GM19468 (cell line): ENCODE measurements at regions not wholly inside any gene's neighbourhood (a gene's known extent, or its start where the extent isn't known, plus 50 kb on each side); places are given as distances from the start of the nearest gene placed in this dataset.
"Not testable (repeated sequence)": the region's sequence is repeated elsewhere in the genome, so short reads cannot be mapped to it uniquely, and the experiment has no call there.

Source experiments
- ATAC-seq: cut with Tn5 transposase; IDR thresholded peaks from one replicate; pipeline ENCODE4 v1.9.1; 2021; ENCODE audit warnings: mild to moderate bottlenecking, moderate library complexity, moderate number of reproducible peaks; ENCODE audit not compliant: unreplicated experiment; ENCODE audit errors: extremely low read depth

- ATAC-seq: peak; percentile 80
Observed at GRCh38 chr15:21718108-21718507, 159.4 kb downstream of the POTEB start.

GRCh38 chr15:21717661-21718060 lies 159.9 kb downstream of the POTEB start:
- peak; percentile 8 for ATAC-seq

GRCh38 chr15:21705480-21705879 lies 172.1 kb downstream of the POTEB start:
- peak; percentile 82 for ATAC-seq

GRCh38 chr15:21698620-21699019 lies 178.9 kb downstream of the POTEB start:
- ATAC-seq: not testable (repeated sequence)

- not testable (repeated sequence) for ATAC-seq
Observed at GRCh38 chr15:21695089-21695488, 182.4 kb downstream of the POTEB start.

GRCh38 chr15:21692471-21693102 lies 184.9 kb downstream of the POTEB start:
- ATAC-seq: not testable (repeated sequence)

GRCh38 chr15:21656798-21657397 lies 216.6 kb upstream of the POTEB3 start:
- ATAC-seq: peak; percentile 40

GRCh38 chr15:21656114-21656746 lies 215.9 kb upstream of the POTEB3 start:
- not testable (repeated sequence) for ATAC-seq

- ATAC-seq: not testable (repeated sequence)
Observed at GRCh38 chr15:21653707-21654106, 213.4 kb upstream of the POTEB3 start.

- not testable (repeated sequence) for ATAC-seq
Observed at GRCh38 chr15:21638770-21639169, 198.5 kb upstream of the POTEB3 start.

- not testable (repeated sequence) for ATAC-seq
Observed at GRCh38 chr15:21626694-21627093, 186.4 kb upstream of the POTEB3 start.

- ATAC-seq: not testable (repeated sequence)
Observed at GRCh38 chr15:21609223-21609622, 168.9 kb upstream of the POTEB3 start.

GRCh38 chr15:21565426-21565825 lies 125.1 kb upstream of the POTEB3 start:
- ATAC-seq: not testable (repeated sequence)

- ATAC-seq: peak; percentile 80
Observed at GRCh38 chr15:21551809-21552208, 111.5 kb upstream of the POTEB3 start.

- ATAC-seq: not testable (repeated sequence)
Observed at GRCh38 chr15:21546182-21546903, 106.0 kb upstream of the POTEB3 start.

- ATAC-seq: not testable (repeated sequence)
Observed at GRCh38 chr15:21532785-21533184, 92.5 kb upstream of the POTEB3 start.

- ATAC-seq: not testable (repeated sequence)
Observed at GRCh38 chr15:21516248-21516647, 75.9 kb upstream of the POTEB3 start.

GRCh38 chr15:21515296-21515695 lies 75.0 kb upstream of the POTEB3 start:
- not testable (repeated sequence) for ATAC-seq

- ATAC-seq: not testable (repeated sequence)
Observed at GRCh38 chr15:21503021-21503420, 62.7 kb upstream of the POTEB3 start.
